ENCODE measurements at regions not wholly inside any gene's neighbourhood (a gene's known extent, or its start where the extent isn't known, plus 50 kb on each side); places are given as distances from the start of the nearest gene placed in this dataset.
"Not testable (repeated sequence)": the region's sequence is repeated elsewhere in the genome, so short reads cannot be mapped to it uniquely, and the experiment has no call there.

GRCh38 chr1:195866781-195867222 is 741.4 kb downstream of the KCNT2 start:
- CTCF ChIA-PET = no interaction called here
- no peak for TF ChIP-seq CTCF (IDR thresholded peaks at IDR 0.05; ENCODE audit: control extremely low read depth, extremely low read depth, low read depth, missing control alignments)
- no peak for DNase-seq (ENCODE audit: extremely low spot score)
- POLR2A ChIA-PET = no interaction called here

- POLR2A ChIA-PET = no interaction called here
Measured at GRCh38 chr1:195866091-195866780, 742.0 kb downstream of the KCNT2 start.

GRCh38 chr1:195851804-195852203 is 756.4 kb downstream of the KCNT2 start:
- DNase-seq (ENCODE audit: extremely low spot score) = no peak
- POLR2A ChIA-PET = no interaction called here
- CTCF ChIA-PET = no interaction called here
- TF ChIP-seq CTCF (IDR thresholded peaks at IDR 0.05; ENCODE audit: control extremely low read depth, extremely low read depth, low read depth, missing control alignments) = no peak

More at GRCh38 chr1:195866091-195866780, 742.0 kb downstream of the KCNT2 start:
- CTCF ChIA-PET = interaction anchor here (0.9 kb wide), 1 partner anchor 17 kb away, joined by 3 read pairs; no protein-coding TSS in a partner anchor
- no peak for TF ChIP-seq CTCF (IDR thresholded peaks at IDR 0.05; ENCODE audit: control extremely low read depth, extremely low read depth, low read depth, missing control alignments)
- no peak for DNase-seq (ENCODE audit: extremely low spot score)

GRCh38 chr1:195851016-195851601 is 757.1 kb downstream of the KCNT2 start:
- POLR2A ChIA-PET = no interaction called here
- no peak for DNase-seq (ENCODE audit: extremely low spot score)
- no peak for TF ChIP-seq CTCF (IDR thresholded peaks at IDR 0.05; ENCODE audit: control extremely low read depth, extremely low read depth, low read depth, missing control alignments)
- CTCF ChIA-PET = interaction anchor here (1.2 kb wide), 1 partner anchor 11 kb away, joined by 4 read pairs; no protein-coding TSS in a partner anchor

GRCh38 chr1:195849180-195849579 is 759.1 kb downstream of the KCNT2 start:
- no peak for TF ChIP-seq CTCF (IDR thresholded peaks at IDR 0.05; ENCODE audit: control extremely low read depth, extremely low read depth, low read depth, missing control alignments)
- no peak for DNase-seq (ENCODE audit: extremely low spot score)
- ChIA-PET CTCF (interaction anchor here (1.6 to 2.3 kb wide), 2 partner anchors 12 to 17 kb away, joined by 3 to 6 read pairs; no protein-coding TSS in a partner anchor), POLR2A (interaction anchor here (0.7 kb wide), 1 partner anchor 253 kb away, joined by 3 read pairs; no protein-coding TSS in a partner anchor)

GRCh38 chr1:195847957-195848875 is 760.0 kb downstream of the KCNT2 start:
- not testable (repeated sequence) for DNase-seq (ENCODE audit: extremely low spot score)
- ChIA-PET CTCF (interaction anchor here (1.6 to 2.3 kb wide), 2 partner anchors 11 to 18 kb away, joined by 3 to 6 read pairs; no protein-coding TSS in a partner anchor), POLR2A (interaction anchor here (0.7 kb wide), 1 partner anchor 252 kb away, joined by 3 read pairs; no protein-coding TSS in a partner anchor)

Measured in GM10248 (cell line).